ENCODE measurements at regions not wholly inside any gene's neighbourhood (a gene's known extent, or its start where the extent isn't known, plus 50 kb on each side); places are given as distances from the start of the nearest gene placed in this dataset.

- TF ChIP-seq POLR2AphosphoS5 (IDR thresholded peaks at IDR 0.05) (no peak), EZH2 (IDR thresholded peaks at IDR 0.05; ENCODE audit: borderline replicate concordance, insufficient read depth, low read length, poor library complexity, severe bottlenecking) (no peak), CTCF (IDR thresholded peaks at IDR 0.05; ENCODE audit: poor library complexity, severe bottlenecking) (no peak), REST (IDR thresholded peaks at IDR 0.05; ENCODE audit: borderline replicate concordance) (no peak), TAF1 (IDR thresholded peaks at IDR 0.05; ENCODE audit: low read depth) (no peak), RAD21 (conservative IDR thresholded peaks at IDR 0.05) (no peak), EP300 (conservative IDR thresholded peaks at IDR 0.05; ENCODE audit: poor library complexity, severe bottlenecking) (no peak)
These were observed 146.4 kb upstream of the PRICKLE1 start for GRCh38 chr12:42735861-42736361.
